ENCODE measurements at regions not wholly inside any gene's neighbourhood (a gene's known extent, or its start where the extent isn't known, plus 50 kb on each side); places are given as distances from the start of the nearest gene placed in this dataset.

DNA sequence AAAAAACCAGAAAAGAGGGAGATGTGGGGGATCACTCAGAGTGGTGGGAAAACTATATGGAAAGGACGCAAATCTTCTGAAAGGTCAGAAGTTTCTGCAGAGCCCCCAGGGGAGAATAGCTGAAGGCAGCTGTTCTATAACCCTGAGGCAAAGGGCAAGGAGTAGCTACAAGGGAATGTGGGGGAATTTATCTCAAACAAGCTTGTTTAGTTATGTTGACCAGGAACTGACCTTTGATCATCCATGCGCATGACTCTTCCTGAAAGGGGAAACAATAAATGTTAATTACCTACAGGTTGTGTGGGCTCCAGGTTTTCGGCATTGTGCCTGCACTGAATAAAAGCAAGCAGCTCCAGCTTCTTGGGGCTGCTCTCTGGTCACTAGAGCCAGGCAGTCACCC lies 968.5 kb downstream of the AACS start:
- TF ChIP-seq, protein P1, sequence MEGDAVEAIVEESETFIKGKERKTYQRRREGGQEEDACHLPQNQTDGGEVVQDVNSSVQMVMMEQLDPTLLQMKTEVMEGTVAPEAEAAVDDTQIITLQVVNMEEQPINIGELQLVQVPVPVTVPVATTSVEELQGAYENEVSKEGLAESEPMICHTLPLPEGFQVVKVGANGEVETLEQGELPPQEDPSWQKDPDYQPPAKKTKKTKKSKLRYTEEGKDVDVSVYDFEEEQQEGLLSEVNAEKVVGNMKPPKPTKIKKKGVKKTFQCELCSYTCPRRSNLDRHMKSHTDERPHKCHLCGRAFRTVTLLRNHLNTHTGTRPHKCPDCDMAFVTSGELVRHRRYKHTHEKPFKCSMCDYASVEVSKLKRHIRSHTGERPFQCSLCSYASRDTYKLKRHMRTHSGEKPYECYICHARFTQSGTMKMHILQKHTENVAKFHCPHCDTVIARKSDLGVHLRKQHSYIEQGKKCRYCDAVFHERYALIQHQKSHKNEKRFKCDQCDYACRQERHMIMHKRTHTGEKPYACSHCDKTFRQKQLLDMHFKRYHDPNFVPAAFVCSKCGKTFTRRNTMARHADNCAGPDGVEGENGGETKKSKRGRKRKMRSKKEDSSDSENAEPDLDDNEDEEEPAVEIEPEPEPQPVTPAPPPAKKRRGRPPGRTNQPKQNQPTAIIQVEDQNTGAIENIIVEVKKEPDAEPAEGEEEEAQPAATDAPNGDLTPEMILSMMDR (conservative IDR thresholded peaks at IDR 0.05; ENCODE audit: low read length), result no peak
- no peak for TF ChIP-seq EZH2phosphoT487 (IDR thresholded peaks at IDR 0.05; ENCODE audit: borderline replicate concordance, low read depth, low read length)
- BruUV-seq (replicated peaks), result no TSS peak
- no peak overlapping the region for H3K4me2 ChIP-seq (ENCODE audit: low read length)
- H3K27ac ChIP-seq (ENCODE audit: low read depth, low read length, poor library complexity, severe bottlenecking), result no peak overlapping the region
- intact Hi-C loops (cut with micrococcal nuclease; ENCODE audit: unreplicated experiment), result no loop called here
- H3K9me2 ChIP-seq (ENCODE audit: insufficient read depth, low read length), result no peaks in the 10 kb centered on the region
- no peaks in the 10 kb centered on the region for H3K9me3 ChIP-seq (ENCODE audit: low read length)
- CTCF ChIA-PET (ENCODE audit: unreplicated experiment), result no interaction called here
- H3K36me3 ChIP-seq (ENCODE audit: insufficient read depth, low read length), result no peaks in the 10 kb centered on the region
- no peaks in the 10 kb centered on the region for H3K79me2 ChIP-seq (ENCODE audit: insufficient read depth, low read depth, low read length)
- H2AFZ ChIP-seq (ENCODE audit: low read length), result no peak overlapping the region
- H4K20me1 ChIP-seq (ENCODE audit: insufficient read depth, low read length), result no peaks in the 10 kb centered on the region
- no peak for DNase-seq (ENCODE audit: low spot score)
- H3K4me3 ChIP-seq (ENCODE audit: low read depth, low read length, poor library complexity, severe bottlenecking), result no peak overlapping the region
- POLR2A ChIA-PET, result no interaction called here
- no peaks in the 10 kb centered on the region for H3K4me1 ChIP-seq (ENCODE audit: insufficient read depth, low read length, poor library complexity, severe bottlenecking)

DNA sequence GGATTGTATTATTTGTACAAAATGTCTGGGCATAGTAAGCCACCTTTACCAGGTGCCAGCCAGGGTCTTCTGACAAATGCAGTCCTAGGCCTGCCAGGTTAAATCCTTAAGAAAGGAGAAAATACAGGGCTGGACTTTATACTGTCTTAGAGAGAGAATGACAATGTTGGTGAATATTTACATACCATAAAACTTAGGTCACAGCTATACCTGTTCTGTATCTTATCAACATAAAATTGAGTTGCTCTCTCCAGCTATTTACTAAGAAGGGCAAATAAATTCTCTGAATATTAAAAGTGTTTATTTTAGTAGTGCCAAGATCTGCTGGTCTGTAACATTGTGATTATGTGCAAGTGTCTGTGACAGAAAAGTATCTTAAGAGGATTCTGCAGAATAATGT lies 971.1 kb downstream of the AACS start:
- no peak overlapping the region for H2AFZ ChIP-seq (ENCODE audit: low read length)
- no peak overlapping the region for H3K4me2 ChIP-seq (ENCODE audit: low read length)
- no peaks in the 10 kb centered on the region for H3K4me1 ChIP-seq (ENCODE audit: insufficient read depth, low read length, poor library complexity, severe bottlenecking)
- no TSS peak for BruUV-seq (replicated peaks)
- H3K36me3 ChIP-seq (ENCODE audit: insufficient read depth, low read length), result no peaks in the 10 kb centered on the region
- intact Hi-C loops (cut with micrococcal nuclease; ENCODE audit: unreplicated experiment), result no loop called here
- no peaks in the 10 kb centered on the region for H3K79me2 ChIP-seq (ENCODE audit: insufficient read depth, low read depth, low read length)
- H3K9me2 ChIP-seq (ENCODE audit: insufficient read depth, low read length), result no peaks in the 10 kb centered on the region
- H3K9me3 ChIP-seq (ENCODE audit: low read length), result no peaks in the 10 kb centered on the region
- no peak for DNase-seq (ENCODE audit: low spot score)
- H4K20me1 ChIP-seq (ENCODE audit: insufficient read depth, low read length), result no peaks in the 10 kb centered on the region
- ChIA-PET CTCF (ENCODE audit: unreplicated experiment) (no interaction called here), POLR2A (no interaction called here)
- TF ChIP-seq, protein P1 (conservative IDR thresholded peaks at IDR 0.05; ENCODE audit: low read length), result no peak
- TF ChIP-seq EZH2phosphoT487 (IDR thresholded peaks at IDR 0.05; ENCODE audit: borderline replicate concordance, low read depth, low read length), result no peak
- H3K4me3 ChIP-seq (ENCODE audit: low read depth, low read length, poor library complexity, severe bottlenecking), result no peak overlapping the region
- no peak overlapping the region for H3K27ac ChIP-seq (ENCODE audit: low read depth, low read length, poor library complexity, severe bottlenecking)

DNA sequence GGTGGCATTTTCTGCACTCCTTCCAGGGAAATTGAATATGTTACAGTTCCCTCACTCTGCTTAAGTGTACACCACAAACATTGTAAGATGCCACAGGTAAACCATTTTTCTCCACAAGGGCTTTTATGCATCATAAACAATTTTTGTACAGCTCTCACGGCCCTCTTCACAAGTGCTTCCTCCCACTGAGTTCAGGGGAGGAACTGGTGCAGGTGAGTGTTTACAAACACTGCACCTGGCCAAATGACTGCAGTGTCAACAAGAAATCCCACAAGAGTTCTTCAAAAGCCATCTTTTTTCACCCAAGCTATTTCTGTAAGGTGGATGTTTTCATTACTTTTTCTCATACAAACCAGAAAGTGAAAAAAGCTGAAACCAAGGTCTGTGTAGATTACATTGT lies 973.2 kb downstream of the AACS start:
- intact Hi-C loops (cut with micrococcal nuclease; ENCODE audit: unreplicated experiment), result no loop called here
- BruUV-seq (replicated peaks), result no TSS peak

More for the DNA sequence above, 973.2 kb downstream of the AACS start:
- no peak overlapping the region for H3K4me3 ChIP-seq (ENCODE audit: low read depth, low read length, poor library complexity, severe bottlenecking)
- no peaks in the 10 kb centered on the region for H3K36me3 ChIP-seq (ENCODE audit: insufficient read depth, low read length)
- no peak for DNase-seq (ENCODE audit: low spot score)
- H3K27ac ChIP-seq (ENCODE audit: low read depth, low read length, poor library complexity, severe bottlenecking), result no peak overlapping the region
- CTCF ChIA-PET (ENCODE audit: unreplicated experiment), result no interaction called here
- no peaks in the 10 kb centered on the region for H3K4me1 ChIP-seq (ENCODE audit: insufficient read depth, low read length, poor library complexity, severe bottlenecking)
- POLR2A ChIA-PET, result no interaction called here
- no peaks in the 10 kb centered on the region for H3K9me2 ChIP-seq (ENCODE audit: insufficient read depth, low read length)
- no peak overlapping the region for H3K4me2 ChIP-seq (ENCODE audit: low read length)
- no peaks in the 10 kb centered on the region for H4K20me1 ChIP-seq (ENCODE audit: insufficient read depth, low read length)
- TF ChIP-seq, protein P1 (conservative IDR thresholded peaks at IDR 0.05; ENCODE audit: low read length), result no peak
- TF ChIP-seq EZH2phosphoT487 (IDR thresholded peaks at IDR 0.05; ENCODE audit: borderline replicate concordance, low read depth, low read length), result no peak
- H3K9me3 ChIP-seq (ENCODE audit: low read length), result no peaks in the 10 kb centered on the region
- no peaks in the 10 kb centered on the region for H3K79me2 ChIP-seq (ENCODE audit: insufficient read depth, low read depth, low read length)
- H2AFZ ChIP-seq (ENCODE audit: low read length), result no peak overlapping the region
